Stimulated activated CD4-positive, alpha-beta T cell treated with anti-CD3 and anti-CD28 coated beads, Interleukin-2, amount 100 ng/mL, for 48 hours (primary cell): ENCODE measurements at regions not wholly inside any gene's neighbourhood (a gene's known extent, or its start where the extent isn't known, plus 50 kb on each side); places are given as distances from the start of the nearest gene placed in this dataset.
A peak's percentile ranks its signal among the peaks of the same experiment; 100 is the strongest.

ENCODE experiments used
- DNase-seq, 2 donors: peaks; one replicate each; pipeline ENCODE4 v3.0.0-alpha.2; 2020

GRCh38 chr3:22907161-22907780 lies 295.9 kb upstream of the UBE2E2 start:
- no peak for DNase-seq

DNA sequence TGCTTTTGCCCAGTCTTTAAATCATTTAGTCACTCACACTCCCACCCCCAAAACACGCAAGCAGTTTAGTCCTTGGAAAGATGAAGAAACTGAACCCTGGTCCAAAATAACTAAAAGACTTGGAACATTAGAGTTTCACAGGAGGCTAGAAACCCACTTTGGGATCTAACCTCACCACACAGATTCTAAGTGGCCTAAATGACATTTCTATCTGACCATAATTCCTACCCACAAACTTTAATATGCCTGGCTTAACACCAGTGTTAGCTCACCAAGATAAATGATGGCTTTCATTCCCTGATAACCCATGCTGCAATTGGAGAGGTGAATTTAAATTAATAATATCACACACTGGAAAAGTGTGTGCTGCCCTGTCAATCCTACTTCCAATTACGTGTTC lies 295.3 kb upstream of the UBE2E2 start:
- no peak for DNase-seq

DNA sequence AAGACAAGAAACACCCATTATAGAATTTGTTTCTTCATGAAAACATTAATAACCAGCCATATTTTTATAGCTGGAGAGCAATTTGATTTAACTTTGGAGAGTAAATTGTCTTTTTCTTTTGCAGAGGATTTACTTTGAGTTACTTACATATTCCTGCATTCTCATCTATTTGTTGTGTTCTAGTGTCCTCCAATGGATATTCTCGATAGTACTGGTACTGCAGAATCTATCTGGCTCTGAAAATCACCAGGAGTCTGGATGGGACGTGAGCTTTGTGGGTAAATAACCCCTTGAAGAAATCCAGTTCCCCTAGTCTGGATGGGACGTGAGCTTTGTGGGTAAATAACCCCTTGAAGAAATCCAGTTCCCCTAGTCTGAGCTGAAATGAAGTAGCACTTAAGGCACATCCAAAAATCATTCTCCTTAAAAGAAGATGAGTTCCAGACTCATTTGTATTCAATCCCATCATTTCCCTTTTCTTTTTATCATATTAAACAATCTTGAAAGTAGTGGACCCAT lies 294.1 kb upstream of the UBE2E2 start:
- no peak for DNase-seq

DNA sequence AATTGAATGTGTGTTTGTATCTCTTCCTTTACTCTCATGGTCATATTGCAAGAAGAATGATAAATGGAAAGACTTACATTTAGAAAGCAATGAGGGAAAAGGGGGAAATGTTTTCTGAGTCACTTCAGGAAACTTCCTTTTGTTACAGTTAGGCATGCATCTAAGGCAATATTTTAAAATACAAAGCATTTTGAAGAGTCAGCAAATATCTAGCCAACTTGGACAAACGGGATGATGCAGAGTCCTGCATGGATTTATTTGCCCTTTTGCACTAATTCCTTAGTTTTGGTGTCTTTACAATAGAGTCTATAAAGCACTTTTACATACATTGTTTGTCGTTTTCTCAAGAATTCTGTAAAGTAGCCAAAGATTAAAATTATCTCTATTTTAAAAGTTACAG lies 286.2 kb upstream of the UBE2E2 start:
- no peak for DNase-seq

- DNase-seq: no peak
Measured at GRCh38 chr3:22920006-22920405, 283.1 kb upstream of the UBE2E2 start.

DNA sequence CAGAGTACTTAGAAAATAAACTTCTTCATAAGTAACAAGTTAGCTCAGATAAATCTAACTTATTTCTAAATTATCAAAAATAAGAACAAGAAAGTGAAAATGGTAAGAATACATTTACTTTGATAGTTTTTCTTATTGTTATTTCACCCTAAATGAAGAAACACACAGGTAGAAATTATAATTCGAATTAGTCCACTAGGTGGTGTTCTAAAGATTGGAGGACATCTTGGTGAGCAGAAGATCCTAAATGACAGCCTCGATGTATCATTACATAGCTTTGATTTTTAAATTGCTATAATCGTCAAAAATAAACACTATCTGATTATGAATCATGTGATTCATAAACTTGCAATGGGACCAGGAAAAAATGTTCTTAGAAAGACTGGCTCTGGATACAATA lies 280.8 kb upstream of the UBE2E2 start:
- no peak for DNase-seq

DNA sequence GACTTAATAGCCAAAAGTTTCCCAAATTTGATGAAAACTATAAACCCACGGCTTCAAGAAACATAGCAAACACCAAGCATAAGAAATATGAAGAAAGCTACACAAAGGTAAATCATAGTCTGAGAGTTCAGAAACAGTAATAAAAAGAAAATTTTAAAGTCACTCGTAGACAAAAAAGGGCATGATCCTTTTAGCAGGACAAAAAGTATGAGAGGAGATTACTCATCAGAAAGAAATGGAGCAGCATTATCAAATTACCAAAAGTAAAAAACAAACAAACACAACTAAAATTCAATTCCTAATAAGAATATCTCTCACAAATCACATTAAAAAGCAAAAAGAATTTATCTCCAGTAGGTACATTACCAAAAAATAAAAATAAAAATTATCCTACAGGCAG lies 279.4 kb upstream of the UBE2E2 start:
- DNase-seq: no peak

DNA sequence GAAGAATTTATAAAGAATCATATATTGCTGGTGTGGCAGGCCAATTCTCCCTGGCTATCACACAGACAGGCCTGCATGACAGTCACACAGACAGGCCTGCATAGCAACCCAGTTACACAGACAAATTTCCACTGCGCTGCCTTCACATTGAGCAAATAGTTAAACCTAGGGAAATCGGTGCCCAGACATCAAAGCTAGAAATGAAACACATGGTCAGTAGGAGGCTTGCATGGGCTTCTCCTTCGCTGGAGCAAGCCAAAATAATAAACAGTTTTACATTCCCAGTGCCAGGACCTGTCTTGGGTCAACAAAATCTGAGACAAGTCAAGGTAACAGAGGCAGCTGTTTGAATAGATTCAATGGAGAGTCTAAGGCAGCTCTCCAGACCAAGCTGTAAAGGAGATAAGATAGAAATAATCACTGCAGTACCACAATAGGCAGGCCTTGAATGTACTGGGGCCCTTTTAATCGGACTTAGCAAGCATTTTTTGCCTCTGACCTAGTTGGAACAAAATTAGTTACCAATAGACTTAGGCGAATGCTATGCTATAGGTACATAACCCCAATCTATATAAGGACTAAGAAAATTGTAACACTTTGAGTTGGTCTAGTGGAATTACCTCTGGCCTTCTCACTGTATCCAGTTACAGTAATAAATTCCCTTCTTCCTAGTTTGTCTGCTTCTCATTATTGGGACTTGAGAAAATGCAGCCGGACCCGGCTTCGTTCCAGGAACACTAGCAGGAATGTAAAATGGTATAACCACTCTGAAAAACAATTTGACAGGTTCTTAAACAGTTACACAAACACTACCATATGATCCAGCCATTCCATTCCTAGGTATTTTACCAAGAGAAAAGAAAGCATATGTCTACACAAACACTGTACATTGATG lies 274.7 kb upstream of the UBE2E2 start:
- DNase-seq: no peak

DNA sequence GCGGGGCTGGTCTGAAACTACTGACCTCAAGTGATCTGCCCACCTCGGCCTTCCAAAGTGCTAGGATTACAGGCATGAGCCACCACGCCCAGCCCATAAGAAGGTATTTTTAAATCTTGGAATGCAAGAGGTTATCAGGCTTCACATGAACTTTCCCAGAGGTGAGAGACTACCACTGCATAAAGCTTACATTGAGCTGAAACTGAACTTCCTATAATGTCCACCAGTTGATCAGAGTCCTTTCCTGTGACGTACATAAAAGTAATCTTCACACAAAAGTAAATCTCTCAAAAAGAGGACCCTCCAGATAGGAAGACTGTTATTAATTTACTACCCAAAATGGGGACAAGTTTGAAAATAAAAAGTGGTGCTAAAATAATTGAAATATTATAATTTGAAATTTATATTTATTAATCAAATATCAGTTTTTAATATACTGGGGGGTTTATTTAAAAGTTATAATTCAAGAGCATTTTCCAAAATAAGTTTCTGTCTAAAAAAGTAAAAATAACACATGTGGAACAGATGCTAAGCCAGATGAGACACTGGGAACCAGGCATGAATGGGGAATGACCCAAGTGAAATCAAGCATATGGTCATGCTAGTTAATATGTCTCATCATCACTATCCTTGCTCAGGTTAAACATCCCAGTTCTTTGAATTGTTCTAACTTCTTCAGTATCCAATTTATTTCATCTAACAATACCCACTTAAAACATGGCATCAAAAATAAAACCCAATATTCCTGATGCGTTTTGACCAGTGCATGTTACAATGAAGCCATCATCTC lies 269.9 kb upstream of the UBE2E2 start:
- no peak for DNase-seq

GRCh38 chr3:22933841-22934116 lies 269.3 kb upstream of the UBE2E2 start:
- no peak for DNase-seq

- DNase-seq: no peak
Measured at GRCh38 chr3:22935040-22935439, 268.1 kb upstream of the UBE2E2 start.

DNA sequence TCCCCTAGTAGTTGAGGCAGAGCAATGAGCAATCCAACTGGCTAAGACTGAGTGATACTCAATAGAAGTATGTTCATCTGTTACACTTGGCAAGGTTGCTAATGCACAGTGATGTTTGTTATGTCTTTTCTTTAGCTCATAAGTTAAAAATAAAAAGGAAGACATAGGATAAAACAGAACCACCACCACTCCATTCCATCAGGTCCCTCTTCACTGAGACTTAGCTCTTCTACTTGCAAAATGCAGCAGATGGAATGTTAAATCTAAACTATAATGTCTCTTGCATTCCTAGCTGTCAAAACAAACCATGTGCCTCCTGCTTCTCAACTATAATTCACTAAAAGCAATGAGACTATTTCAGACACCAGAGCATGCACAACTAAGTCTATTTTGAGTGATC lies 265.6 kb upstream of the UBE2E2 start:
- no peak for DNase-seq

GRCh38 chr3:22938739-22939138 lies 264.4 kb upstream of the UBE2E2 start:
- no peak for DNase-seq

DNA sequence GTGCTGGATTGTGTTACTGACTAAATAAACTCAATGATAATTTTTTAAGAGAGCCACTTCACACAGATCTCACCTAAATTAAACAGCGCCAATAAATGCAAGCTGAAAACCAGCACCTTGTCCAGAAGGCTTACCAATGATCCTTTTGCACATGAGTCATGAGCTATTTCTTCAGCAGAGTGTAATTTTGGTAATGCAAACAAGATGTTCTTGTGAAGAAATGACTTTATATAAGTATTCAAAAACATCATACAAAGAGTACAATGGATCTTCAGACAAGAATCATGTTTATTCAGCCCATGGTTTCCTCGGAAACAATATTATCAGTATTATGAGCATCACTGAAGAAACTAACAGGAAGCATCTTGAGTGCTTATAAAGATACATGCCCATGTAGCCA lies 263.8 kb upstream of the UBE2E2 start:
- DNase-seq: no peak

- DNase-seq: no peak
Measured at GRCh38 chr3:22940285-22940684, 262.8 kb upstream of the UBE2E2 start.

DNA sequence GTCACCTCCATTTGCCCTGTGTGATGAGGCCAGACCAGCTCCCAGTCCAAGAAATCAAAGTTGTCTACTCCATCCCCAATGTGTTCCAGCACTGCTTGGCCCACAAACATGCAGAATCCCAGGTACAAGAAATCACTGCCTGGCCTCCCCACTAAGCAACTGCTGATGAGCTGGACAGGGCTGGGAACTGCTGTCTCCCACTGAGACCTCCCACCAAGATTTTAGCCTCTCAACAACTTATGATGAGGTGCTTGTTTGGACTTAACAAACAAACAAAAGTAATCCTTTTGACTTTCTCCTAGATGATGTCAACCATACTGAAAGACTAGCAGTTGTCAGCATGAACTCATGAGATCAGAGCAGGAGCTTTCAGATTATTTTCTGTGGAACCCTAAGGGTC lies 260.1 kb upstream of the UBE2E2 start:
- DNase-seq: no peak

- DNase-seq: no peak
Measured at GRCh38 chr3:22947851-22948250, 255.3 kb upstream of the UBE2E2 start.

DNA sequence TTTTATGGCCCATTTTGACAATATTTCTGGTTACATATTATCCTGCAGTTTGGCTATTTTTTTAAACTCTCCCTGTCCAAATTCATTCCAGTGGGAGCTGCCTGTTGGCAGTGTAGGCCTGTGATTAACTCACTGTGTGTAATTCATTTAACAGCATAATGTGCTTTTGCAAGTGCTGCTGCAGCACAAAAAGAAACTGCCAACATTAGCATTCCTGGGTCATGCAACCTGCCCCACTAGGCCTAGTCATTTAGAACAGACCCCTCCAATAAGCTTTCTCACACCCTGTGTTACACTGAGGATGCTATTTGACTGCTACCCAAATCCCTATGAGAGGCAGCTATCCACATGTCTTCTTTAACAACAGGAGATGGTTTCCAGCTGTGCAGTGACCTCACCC lies 251.2 kb upstream of the UBE2E2 start:
- no peak for DNase-seq

DNA sequence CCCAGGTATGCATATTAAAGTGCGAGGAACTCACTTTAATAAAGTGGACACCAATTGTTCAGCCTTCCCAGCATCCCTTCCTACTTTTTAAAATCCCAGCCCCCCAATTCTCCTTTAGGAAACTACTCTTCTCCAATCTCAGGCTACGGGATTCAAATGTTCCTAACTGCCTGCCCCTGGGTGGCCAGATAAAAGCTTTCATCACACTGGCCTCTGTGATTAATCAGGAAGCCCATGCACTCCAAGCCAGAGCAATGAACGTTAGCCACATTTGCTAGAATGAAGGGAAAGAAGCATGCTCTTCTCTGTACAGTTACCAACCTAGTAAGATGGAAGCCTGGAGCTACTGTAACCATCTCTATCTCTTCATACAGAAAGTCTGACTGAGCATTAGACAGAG lies 250.3 kb upstream of the UBE2E2 start:
- DNase-seq: no peak

GRCh38 chr3:22959593-22959992 lies 243.5 kb upstream of the UBE2E2 start:
- DNase-seq: no peak

GRCh38 chr3:22960105-22960984 lies 242.8 kb upstream of the UBE2E2 start:
- DNase-seq: peak in 1 of 2 donors; percentile 0

DNA sequence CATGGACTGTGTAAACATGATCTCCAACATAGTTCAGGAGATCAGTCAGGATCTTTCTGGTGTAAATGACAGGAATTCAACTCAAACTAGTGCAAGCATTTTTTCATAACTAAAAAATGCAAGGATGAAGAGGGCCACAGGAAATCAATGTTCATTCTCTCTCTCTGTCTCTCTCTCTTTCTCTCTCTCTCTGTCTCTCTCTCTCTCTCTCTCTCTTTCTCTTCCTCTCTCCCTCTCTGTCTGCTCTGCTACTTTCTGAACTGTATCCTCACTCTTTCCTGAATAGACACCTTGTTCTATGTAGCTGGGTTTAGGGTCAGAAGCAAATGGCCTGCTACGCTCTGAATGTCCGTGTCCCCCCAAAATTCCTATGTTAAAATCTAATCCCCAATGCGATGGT lies 240.9 kb upstream of the UBE2E2 start:
- no peak for DNase-seq

DNA sequence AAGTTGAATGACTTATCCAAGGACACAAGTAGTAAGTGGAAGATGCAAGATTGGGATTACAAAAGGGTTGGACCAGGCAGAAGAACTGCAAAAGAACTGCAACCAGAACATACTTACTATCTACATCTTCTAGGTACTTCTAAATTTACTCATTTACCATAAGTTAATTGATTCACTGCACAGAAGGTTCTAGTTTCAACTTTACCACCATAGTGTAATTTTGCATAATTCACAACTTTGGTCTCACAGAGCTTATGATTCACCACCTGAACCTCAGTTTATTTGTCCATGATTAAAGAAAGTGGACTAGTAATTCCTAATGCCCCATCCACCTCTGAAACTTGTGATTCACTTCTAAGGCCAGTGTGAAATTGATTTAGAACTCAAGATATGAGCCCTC lies 236.8 kb upstream of the UBE2E2 start:
- DNase-seq: no peak
